HG03521 (cell line): ENCODE measurements at regions not wholly inside any gene's neighbourhood (a gene's known extent, or its start where the extent isn't known, plus 50 kb on each side); places are given as distances from the start of the nearest gene placed in this dataset.

Experiments used
- ATAC-seq: cut with Tn5 transposase; IDR thresholded peaks from one replicate; pipeline ENCODE4 v1.9.1; 2021; ENCODE audit warnings: mild to moderate bottlenecking, moderate library complexity; ENCODE audit not compliant: unreplicated experiment

GRCh38 chr3:153311541-153311940 lies 149.5 kb downstream of the RAP2B start:
- no peak for ATAC-seq

GRCh38 chr3:153313302-153313965 lies 151.4 kb downstream of the RAP2B start:
- no peak for ATAC-seq

- ATAC-seq = no peak
These were observed 152.0 kb downstream of the RAP2B start for GRCh38 chr3:153314038-153314437.

- ATAC-seq = no peak
These were observed 153.8 kb downstream of the RAP2B start for GRCh38 chr3:153315781-153316180.

- ATAC-seq = no peak
These were observed 157.9 kb downstream of the RAP2B start for GRCh38 chr3:153319705-153320554.

GRCh38 chr3:153320585-153321128 lies 158.6 kb downstream of the RAP2B start:
- no peak for ATAC-seq

GRCh38 chr3:153328690-153329089 lies 166.7 kb downstream of the RAP2B start:
- no peak for ATAC-seq

- no peak for ATAC-seq
These were observed 168.9 kb downstream of the RAP2B start for GRCh38 chr3:153330901-153331300.

- no peak for ATAC-seq
These were observed 169.7 kb downstream of the RAP2B start for GRCh38 chr3:153331676-153332075.

- no peak for ATAC-seq
These were observed 172.5 kb downstream of the RAP2B start for GRCh38 chr3:153334558-153334957.

- no peak for ATAC-seq
These were observed 175.3 kb downstream of the RAP2B start for GRCh38 chr3:153337369-153337768.

- ATAC-seq = no peak
These were observed 176.5 kb downstream of the RAP2B start for GRCh38 chr3:153338487-153338886.

GRCh38 chr3:153339065-153339464 lies 177.0 kb downstream of the RAP2B start:
- no peak for ATAC-seq

GRCh38 chr3:153343988-153344782 lies 182.2 kb downstream of the RAP2B start:
- ATAC-seq = no peak

GRCh38 chr3:153348457-153349107 lies 186.6 kb downstream of the RAP2B start:
- ATAC-seq = no peak

GRCh38 chr3:153349108-153349499 lies 187.1 kb downstream of the RAP2B start:
- peak; percentile 87 for ATAC-seq

GRCh38 chr3:153350420-153350819 lies 188.4 kb downstream of the RAP2B start:
- ATAC-seq = no peak

GRCh38 chr3:153354641-153355040 lies 192.6 kb downstream of the RAP2B start:
- ATAC-seq = no peak

- ATAC-seq = no peak
These were observed 193.5 kb downstream of the RAP2B start for GRCh38 chr3:153355559-153355958.

GRCh38 chr3:153356908-153357307 lies 194.9 kb downstream of the RAP2B start:
- no peak for ATAC-seq

- no peak for ATAC-seq
These were observed 195.4 kb downstream of the RAP2B start for GRCh38 chr3:153357436-153357835.
